GM21515 (cell line): ENCODE measurements at regions not wholly inside any gene's neighbourhood (a gene's known extent, or its start where the extent isn't known, plus 50 kb on each side); places are given as distances from the start of the nearest gene placed in this dataset.
"Not testable (repeated sequence)": the region's sequence is repeated elsewhere in the genome, so short reads cannot be mapped to it uniquely, and the experiment has no call there.

Experiments
- ATAC-seq: cut with Tn5 transposase; IDR thresholded peaks from one replicate; pipeline ENCODE4 v1.9.1; 2021; ENCODE audit not compliant: unreplicated experiment

DNA sequence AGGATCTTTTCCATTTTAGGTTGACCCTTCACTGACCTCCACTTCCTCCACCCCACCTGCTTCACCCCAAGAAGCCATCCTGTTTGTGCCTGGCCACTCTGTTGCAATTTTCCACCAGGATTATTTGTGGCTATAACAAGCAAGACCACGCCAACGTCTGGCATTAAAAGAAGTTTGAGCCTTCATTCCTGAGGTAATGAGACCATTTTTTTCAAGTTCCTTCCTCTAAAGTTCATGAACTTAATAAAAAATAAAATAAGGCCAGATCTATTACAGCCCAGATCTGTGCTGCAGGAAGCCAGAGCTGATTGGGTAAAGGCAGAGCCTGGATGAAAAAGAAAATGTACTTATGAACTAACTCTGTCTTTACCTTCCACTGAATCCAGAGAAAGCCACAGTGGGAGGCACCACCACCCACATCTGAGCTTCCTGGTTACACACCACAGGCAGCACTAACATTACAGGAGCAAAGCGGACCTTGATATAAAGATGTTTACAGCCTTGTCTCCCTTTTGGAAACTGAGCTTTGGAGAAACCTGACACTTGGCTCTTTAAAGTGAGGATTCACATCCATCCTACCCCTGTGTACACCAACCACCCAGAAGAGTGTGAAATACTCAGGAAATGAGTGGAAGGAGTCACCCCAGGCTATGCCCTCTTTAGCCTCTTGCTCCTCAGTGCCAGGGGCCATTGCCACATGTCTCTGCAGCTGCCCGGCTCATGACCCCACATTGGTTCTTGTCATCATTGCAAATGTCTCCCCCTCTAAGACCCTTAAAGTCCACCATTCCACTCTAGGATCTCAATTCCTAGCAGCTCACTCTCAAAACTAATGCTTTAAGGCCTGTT, 293.6 kb downstream of the PLPP3 start:
- no peak for ATAC-seq

DNA sequence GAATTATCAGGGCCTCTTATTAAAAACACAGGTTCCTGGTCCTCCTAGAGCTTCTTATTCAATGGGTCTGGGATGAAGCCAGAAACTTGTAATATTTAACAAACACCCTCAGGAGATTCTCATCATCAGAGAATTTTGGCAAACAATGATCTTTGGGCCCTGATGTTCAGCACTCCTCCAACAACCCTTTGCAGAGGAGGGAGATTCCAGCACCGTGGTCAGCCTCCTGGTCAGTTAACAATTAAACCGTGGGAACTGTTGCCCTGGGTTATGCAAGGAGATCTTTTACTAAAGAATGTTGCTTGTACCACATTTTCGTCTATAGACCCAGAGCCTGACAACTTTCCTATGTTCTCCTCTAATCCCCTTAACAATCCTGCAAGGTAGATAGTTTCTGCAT, 294.4 kb downstream of the PLPP3 start:
- ATAC-seq = no peak

DNA sequence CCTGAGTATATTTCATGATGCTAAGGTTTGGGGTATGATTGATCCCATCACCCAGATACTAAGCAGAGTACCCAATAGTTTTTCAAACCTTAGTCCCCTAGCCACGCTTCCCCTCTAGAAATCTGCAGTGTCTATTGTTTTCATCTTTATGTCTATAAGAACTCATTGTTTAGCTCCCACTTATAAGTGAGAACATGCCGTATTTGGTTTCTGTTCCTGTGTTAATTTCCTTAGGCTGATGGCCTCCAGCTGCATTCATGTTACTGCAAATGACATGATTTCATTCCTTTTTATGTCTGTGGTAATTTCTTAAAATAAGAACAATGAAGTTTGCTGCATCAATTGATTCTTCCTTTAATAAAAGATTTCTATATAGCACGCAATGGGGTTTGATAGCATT, 301.3 kb downstream of the PLPP3 start:
- no peak for ATAC-seq

DNA sequence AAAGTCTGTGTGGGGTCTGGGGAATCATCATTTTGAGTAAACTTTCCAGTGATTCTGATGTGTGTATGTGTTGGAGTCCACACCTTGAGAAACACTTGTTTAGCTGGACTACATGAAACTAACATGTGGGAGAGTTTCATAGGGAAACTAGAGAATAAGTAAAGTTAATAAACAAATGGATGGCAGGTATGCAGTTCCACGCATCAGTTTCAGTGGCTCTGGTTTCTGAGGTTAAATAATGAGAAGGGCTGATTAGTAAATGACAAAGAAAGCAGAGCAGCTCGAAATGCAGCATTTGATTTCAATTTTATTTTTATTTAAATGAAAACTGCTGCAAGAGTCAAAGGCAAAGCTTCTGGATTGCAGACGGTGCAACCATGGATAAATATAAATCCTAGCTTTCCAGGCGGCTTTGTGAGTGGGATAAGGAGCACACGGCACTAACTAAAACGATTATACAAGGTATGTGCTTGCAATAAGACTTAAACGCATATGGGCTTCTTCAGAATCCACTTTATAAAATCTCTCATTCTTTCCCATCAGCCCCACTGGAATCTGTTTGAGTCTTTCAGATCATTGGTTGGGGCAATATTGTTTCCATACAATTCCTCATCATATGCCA, 310.7 kb downstream of the PLPP3 start:
- ATAC-seq = no peak

DNA sequence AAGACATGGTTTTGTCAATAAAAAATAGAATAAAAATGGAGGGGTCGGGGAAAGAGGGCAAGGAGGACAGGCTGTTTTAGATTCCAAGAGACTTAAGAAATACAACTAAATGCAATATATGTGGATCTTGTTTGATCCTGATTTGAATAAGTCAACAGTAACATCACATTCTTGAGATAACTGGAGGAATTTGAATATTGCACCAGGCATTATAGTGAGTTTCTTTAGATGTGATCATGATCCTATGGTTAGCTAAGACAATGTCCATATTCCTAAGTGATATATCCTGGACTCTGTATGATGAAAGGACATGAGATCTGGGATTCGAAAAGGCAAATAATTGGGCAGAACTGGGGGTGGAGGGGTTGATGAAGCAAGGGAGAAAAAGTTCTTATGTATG, 311.8 kb downstream of the PLPP3 start:
- no peak for ATAC-seq

DNA sequence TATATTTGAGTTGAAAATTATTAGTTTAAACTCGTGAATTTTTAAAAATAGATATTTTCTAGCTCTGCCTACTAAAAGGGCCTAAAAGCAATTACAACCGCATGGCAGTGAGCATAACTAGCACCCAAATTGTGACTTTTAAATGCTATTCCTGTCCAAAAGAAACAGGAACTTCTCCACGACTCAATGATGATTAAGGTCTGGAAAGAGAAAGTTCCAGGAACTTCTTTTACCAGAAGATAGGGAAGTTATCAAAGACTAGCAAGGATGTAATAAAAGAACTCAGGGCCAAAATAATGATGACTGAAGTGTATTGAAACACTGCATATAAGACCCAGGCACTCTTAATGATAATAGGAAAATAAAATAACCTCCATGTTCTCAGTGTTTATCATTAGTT, 313.0 kb downstream of the PLPP3 start:
- no peak for ATAC-seq

DNA sequence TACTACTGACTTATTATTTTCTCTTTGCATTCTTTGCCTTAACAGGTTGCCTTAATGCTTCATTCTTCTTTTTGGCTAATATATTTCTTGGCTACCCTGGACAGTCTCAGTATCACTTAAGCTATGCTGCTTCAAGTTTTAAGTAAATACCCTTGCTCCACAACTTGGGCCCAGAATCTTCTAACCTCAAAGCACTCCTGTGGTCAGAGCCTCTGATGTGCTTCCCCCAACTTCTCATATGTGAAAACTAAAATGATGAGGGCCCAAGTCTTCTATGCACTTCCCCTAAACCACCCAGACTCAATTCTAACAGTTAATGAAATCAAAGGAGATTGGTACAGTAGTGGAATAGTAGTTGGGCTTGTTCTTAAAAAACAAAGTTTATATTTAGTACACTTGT, 314.1 kb downstream of the PLPP3 start:
- ATAC-seq = no peak

DNA sequence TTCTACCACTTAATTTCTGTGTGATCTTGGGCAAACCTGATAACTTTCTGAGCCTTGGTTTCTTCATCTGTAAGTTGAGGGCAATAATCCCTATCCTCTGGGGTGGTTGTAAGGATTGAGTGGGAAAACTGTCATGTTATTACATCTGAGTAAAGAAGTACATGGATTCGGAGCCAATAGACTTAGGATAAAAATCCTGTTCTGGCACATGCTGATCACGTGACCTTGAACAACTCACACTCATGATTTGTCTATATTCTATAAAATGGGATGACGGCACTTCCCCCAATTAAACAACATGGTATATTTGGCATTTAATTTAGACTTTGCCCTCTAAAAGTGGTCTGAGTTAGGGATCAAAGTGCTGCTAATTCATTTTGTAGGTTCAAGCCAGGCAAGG, 315.5 kb downstream of the PLPP3 start:
- no peak for ATAC-seq

DNA sequence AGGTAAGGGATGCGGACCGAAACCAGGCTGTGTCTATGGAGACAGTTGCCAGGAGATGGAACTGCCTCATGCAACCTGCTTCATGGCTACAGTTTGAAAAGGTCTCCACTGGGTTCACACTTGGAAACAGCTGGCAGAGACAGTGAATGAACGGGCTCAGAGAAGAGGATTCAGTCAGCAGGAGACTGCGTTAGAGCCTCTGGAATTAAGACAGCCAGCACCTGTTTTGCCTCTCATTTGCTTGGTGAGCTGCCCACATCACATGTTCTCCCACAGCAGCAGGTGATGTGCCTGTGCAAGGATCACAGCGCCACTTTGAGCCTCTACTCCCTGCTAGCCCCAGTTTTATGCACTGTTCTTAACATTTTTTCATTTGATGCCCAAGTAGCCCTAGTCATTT, 321.0 kb downstream of the PLPP3 start:
- no peak for ATAC-seq

DNA sequence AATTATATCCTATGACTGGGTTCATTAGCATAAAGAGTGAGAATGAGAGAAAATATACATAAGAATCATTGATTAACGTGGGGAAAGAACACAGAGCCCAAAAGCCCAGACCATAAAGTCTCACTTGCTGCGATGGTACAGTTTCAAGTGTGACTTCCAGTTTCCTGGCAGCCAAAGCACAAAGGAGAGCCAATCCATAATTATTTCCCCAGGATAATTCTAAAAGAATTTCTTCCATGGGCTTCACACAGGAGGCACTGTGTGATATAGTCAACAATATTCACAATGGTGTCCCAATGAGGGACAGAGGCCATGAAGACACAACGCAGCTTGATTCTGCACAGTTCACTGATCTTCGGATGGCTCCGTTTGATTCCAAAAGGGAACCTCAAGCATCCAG, 321.6 kb downstream of the PLPP3 start:
- ATAC-seq = no peak

DNA sequence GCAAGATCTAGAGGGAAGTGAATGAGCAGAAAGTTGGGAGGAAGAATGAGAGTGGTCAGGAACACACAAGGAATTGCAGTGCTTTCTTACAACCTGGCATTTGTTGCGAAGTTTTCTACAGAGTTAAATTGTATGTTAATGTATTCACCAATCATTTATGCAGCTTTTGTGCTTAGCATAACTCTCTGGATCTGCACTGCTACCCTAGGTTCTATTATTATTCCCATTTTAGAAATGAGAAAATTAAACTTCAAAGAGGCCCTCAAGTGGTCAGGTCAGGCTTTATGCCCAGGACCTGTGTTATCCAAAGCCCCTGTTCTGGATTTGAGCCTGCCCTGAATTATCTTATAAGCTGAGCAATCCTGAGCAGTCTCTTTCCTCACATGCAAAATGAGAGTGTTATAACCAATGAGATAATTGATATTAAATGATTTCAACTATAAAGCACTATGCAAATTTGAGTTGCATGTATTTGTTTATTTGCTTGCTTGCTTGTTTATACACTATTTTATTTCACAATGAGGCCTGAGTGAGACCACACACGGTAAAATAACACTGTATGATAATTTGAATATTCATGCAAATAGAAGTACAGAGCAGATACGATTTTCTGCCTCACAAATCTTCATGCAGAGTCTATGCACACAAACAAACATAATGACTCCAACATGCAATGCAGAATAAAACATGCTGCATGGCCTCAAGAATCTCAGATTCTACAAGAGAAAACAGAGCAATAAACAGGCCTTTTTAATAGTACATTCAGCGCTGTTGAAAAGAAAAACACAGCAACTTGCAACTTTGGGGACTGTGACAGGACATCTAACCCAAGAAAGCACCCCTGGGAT, 323.0 kb downstream of the PLPP3 start:
- no peak for ATAC-seq

DNA sequence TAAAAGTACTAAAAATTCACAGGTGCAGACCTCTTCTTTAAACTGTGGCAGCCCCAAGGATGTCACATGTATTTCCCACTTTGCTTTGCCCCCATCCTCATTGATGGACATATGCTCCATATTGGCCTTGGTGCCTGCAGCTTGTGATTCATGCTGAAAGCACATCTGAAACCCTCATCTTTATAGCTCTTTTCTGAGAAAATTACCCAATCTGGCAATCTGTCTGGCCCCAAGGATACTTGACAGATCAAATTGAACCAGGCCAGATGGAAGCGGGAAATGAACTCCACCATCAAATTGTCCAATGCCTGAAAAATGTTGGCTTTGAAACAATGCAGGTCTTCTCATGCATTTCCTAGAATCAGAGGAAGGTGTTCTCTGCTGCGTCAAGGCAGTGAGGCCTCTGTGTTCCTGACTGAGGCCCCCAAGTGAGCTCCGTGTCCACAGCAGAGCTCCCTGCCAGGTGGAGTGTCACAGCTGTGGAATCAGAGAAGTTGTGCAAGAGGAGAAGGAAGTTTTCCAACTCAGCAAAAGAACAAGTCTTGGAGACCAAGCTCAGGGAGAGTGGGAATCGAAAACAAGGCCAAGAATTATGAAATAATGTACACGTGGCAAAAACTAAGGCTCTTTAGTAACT, 323.7 kb downstream of the PLPP3 start:
- ATAC-seq = no peak

DNA sequence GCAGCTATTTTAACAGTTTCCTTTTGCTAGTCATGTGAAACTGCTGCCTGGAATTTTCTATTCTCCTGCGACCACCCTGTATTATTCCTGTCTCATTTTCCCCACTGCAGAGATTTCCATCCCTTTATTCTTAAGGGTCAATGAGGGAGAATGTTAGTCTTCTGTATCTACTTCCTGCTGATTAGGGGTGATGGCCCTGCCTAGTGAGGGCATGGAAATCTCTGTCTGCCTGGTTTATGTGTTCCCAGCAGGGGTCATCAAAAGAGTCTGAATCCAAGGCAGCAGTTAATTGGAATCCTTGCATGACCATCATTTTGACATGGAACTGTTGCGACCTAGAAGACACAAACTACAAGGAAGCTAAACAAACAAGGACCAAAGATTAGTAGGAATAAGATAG, 325.2 kb downstream of the PLPP3 start:
- ATAC-seq = no peak

DNA sequence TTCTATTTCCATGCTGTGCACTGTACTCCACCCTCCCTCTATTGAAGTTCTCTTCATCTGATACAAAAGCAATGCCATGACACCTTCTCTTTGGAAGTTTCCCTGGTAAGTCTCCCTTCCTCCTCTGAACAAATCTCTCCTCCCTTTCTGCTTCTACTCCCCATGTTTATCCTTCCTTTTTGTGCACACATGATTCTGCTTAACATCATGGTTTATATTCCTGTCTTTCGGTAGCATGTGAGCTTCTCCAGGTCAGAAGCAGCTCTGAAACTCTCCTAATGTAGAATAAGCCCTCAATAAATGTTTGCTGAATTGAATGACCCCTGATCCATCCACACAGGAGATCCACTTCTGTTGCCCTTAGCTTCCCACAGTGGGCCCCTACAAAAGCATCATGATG, 328.6 kb downstream of the PLPP3 start:
- no peak for ATAC-seq

DNA sequence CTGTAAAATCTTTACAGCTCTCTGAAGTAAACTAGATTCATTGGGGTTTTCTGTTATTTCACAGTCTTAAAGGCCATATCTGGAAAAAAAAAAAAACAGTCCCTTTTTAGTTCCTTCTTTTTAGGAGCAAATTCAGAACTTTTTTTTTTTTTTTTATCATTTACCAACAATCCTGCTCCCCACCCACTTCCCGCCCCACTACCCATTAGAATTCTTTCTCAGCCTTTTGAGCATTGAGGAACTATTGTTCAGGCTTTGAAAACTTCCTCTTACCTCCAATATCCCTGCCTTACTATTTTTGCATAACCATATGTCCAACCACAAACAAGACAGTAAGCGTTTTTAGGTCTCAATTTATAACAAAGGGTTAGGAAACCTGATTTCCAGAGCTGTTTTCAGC, 330.1 kb downstream of the PLPP3 start:
- no peak for ATAC-seq

DNA sequence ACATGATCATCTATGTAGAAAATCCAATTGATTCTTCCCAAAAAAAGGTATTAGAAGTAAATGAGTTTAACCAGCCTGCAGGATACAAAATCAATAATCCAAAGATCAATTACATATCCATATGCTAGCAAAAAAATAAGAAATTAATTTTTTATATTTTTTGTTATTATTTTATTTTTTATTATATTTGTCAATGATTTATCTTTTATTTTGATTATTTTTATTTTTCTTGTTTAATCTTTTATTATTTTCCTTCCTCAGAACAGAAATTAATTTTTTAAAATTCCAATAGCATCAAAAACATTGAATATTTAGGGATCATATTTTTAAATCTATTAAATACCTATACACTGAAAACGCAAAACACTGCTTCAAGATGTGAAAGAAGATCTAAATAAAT, 331.2 kb downstream of the PLPP3 start:
- no peak for ATAC-seq

DNA sequence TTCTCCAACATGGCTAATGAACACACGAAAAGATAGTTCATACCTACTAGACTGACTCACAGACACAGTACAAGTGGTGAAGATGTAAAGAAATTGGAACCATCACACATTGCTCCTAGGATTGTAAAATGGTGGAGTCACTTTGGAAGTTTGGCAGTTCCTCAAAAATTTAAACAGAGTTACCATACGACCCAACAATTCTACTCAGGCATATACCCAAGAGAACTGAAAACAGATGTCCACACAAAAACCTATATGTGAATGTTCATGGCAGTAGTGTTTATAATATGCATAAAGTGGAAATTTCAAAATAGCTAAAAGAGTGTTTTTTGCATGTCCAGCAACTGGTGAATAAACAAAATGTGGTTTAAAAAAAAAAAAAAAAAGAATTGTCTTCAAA, 332.6 kb downstream of the PLPP3 start:
- not testable (repeated sequence) for ATAC-seq

DNA sequence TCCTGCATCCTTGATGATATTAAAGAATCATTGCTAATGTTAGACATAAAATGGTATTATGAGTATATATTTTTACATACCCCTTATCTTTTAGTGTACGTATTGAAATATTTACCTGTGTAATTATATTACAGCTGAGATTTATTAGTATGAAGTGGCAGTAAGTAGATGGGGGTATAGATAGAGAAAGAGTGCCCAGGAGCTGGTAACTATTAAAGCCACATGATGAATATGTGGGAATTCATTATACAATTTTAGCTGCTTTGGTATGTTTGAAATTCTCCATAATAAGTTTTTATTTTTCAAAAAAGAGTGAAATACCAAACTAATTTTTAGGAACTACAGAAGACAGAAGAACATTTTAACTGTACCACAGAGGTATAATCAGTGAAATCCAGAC, 339.0 kb downstream of the PLPP3 start:
- ATAC-seq = no peak

DNA sequence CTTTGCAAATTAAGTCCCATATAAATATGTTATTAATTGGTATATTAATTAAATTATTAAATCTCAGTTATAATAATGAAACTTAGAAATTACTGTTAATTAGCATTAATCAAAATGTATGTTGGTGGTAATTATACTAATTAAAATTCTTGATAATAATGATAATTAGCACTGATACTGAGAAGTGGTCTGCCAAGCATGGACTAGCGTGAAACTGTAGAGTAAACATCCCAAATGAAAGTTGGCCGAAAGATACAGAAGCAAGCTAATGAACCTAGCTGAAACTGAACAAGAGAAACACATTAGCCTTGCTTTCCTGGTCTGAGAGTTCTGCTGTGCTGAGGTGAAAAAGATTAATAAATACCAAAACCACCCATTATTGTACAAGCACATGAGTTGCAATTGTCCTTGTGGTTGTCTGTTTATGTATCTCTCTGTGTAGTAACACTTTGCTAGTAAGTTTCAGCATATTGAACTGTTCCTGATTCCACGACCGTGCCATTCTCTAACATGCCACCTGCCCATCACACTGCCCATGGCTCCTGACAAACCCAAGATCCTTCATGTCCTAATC, 341.8 kb downstream of the PLPP3 start:
- no peak for ATAC-seq

DNA sequence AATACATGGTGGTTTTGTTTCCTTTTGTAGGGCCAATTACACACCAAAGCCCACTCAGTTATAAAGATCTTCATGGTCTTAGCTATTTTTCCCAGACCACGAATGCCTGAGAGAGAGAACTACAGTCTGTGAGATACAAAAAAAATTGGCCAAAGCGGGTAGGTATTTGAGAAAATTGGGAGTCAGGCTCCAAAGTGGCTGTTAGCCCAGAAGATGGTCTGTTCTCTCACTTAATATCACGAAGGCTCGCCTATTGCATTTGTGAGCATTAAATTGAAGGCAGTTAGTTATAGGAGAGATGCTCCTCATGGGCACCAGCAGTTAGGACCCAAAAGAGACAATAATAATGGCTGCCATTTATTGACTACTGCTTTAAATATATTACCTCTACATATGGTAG, 342.7 kb downstream of the PLPP3 start:
- no peak for ATAC-seq

DNA sequence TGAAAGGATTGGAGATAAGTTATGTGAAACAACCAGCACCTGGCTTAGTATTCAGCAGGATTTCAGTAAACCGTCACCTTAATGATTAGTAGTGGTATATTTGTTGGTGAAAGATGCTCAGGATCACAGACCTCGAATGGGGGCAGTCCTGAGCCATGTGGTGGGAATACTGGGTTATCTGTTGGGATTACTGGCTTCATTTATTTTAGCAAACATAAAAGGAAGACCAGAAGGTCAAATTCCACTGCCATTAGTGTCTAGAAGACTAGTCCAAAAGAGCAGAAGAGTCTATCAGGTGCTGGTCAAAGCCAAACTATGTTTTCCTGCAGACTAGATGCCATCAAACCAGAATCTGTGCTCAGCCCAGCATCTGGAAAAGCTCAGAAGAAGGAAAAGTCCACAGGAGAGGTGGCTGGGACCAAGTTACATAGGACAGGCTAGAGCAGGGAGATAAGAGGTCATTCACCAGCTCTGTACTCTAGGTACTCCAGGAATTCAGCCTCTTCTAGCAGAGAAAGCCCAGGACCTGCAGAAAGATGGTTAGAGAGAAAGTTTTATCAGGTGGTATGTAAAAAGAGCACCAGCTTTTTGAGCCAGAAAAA, 343.4 kb downstream of the PLPP3 start:
- no peak for ATAC-seq
